ENCODE measurements at regions not wholly inside any gene's neighbourhood (a gene's known extent, or its start where the extent isn't known, plus 50 kb on each side); places are given as distances from the start of the nearest gene placed in this dataset.
"Not testable (repeated sequence)": the region's sequence is repeated elsewhere in the genome, so short reads cannot be mapped to it uniquely, and the experiment has no call there.

GRCh38 chr4:188767496-188767895, 628.3 kb downstream of the TRIML1 start:
- DNase-seq, result no peak

GRCh38 chr4:188778905-188779304, 639.7 kb downstream of the TRIML1 start:
- no peak for DNase-seq

- no peak for DNase-seq
Measured at GRCh38 chr4:188779581-188779980, 640.3 kb downstream of the TRIML1 start.

GRCh38 chr4:188780028-188780427, 640.8 kb downstream of the TRIML1 start:
- DNase-seq, result no peak

GRCh38 chr4:188780686-188781085, 641.4 kb downstream of the TRIML1 start:
- no peak for DNase-seq

- no peak for DNase-seq
Measured at GRCh38 chr4:188781655-188782054, 642.4 kb downstream of the TRIML1 start.

- DNase-seq, result no peak
Measured at GRCh38 chr4:188783175-188783574, 643.9 kb downstream of the TRIML1 start.

GRCh38 chr4:188783606-188784160, 644.4 kb downstream of the TRIML1 start:
- no peak for DNase-seq

GRCh38 chr4:188796600-188796999, 657.4 kb downstream of the TRIML1 start:
- DNase-seq, result not testable (repeated sequence)

GRCh38 chr4:188797011-188797410, 657.8 kb downstream of the TRIML1 start:
- not testable (repeated sequence) for DNase-seq

GRCh38 chr4:188804861-188805260, 665.6 kb downstream of the TRIML1 start:
- no peak for DNase-seq

GRCh38 chr4:188811121-188811520, 671.9 kb downstream of the TRIML1 start:
- DNase-seq, result no peak

GRCh38 chr4:188812644-188813043, 673.4 kb downstream of the TRIML1 start:
- no peak for DNase-seq

- no peak for DNase-seq
Measured at GRCh38 chr4:188818300-188818699, 679.1 kb downstream of the TRIML1 start.

- no peak for DNase-seq
Measured at GRCh38 chr4:188819233-188819632, 680.0 kb downstream of the TRIML1 start.

- no peak for DNase-seq
Measured at GRCh38 chr4:188821500-188821899, 682.3 kb downstream of the TRIML1 start.

GRCh38 chr4:188822698-188823097, 683.5 kb downstream of the TRIML1 start:
- no peak for DNase-seq

- no peak for DNase-seq
Measured at GRCh38 chr4:188824553-188824952, 685.3 kb downstream of the TRIML1 start.

- no peak for DNase-seq
Measured at GRCh38 chr4:188826393-188826792, 687.2 kb downstream of the TRIML1 start.

- DNase-seq, result no peak
Measured at GRCh38 chr4:188839704-188840103, 700.5 kb downstream of the TRIML1 start.

- no peak for DNase-seq
Measured at GRCh38 chr4:188841523-188841922, 702.3 kb downstream of the TRIML1 start.

- DNase-seq, result no peak
Measured at GRCh38 chr4:188854436-188854835, 715.2 kb downstream of the TRIML1 start.

GRCh38 chr4:188858696-188859095, 719.5 kb downstream of the TRIML1 start:
- DNase-seq, result no peak

GRCh38 chr4:188864741-188865140, 725.5 kb downstream of the TRIML1 start:
- DNase-seq, result no peak

- no peak for DNase-seq
Measured at GRCh38 chr4:188867796-188868195, 728.6 kb downstream of the TRIML1 start.

- no peak for DNase-seq
Measured at GRCh38 chr4:188869581-188869980, 730.3 kb downstream of the TRIML1 start.

Data from NCI-H1092 treated with DMSO at 0.1 percent for 48 hours (cell line).